ENCODE measurements at regions not wholly inside any gene's neighbourhood (a gene's known extent, or its start where the extent isn't known, plus 50 kb on each side); places are given as distances from the start of the nearest gene placed in this dataset.

GRCh38 chrX:98194036-98194435, 1310.3 kb downstream of the RPA4 start:
- no peak for TF ChIP-seq EZH2 (IDR thresholded peaks at IDR 0.05)
- TF ChIP-seq POLR2AphosphoS5 (IDR thresholded peaks at IDR 0.05; ENCODE audit: borderline replicate concordance, low read depth, low read length): no peak
